ENCODE measurements at regions not wholly inside any gene's neighbourhood (a gene's known extent, or its start where the extent isn't known, plus 50 kb on each side); places are given as distances from the start of the nearest gene placed in this dataset.

DNA sequence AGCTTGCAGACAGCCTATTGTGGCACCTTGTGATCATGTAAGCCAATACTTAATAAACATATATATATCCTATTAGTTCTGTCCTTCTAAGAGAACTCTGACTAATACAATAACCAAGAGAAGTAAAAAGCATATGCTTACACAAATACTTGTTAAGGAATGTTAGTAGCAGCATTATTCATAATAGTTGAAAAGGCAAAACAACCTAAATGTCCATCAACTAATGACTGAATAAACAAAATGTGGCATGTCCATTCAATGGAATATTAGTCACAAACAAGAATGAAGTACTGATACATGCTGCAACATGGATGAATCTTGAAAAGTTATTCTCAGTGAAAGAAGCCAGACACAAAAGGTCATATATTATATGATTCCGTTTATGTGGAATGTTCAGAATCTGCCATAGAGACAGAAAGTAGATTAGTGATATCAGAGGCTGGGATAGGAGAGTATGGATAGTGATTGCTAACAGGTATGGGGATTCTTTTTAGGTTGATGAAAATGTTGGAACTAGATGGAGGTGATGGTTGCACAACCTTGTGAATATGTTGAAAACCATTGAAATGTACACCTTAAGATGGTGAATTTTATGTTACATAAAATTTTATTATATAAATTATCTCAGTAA is 112.5 kb upstream of the UNC5B start:
- TF ChIP-seq, protein P1, sequence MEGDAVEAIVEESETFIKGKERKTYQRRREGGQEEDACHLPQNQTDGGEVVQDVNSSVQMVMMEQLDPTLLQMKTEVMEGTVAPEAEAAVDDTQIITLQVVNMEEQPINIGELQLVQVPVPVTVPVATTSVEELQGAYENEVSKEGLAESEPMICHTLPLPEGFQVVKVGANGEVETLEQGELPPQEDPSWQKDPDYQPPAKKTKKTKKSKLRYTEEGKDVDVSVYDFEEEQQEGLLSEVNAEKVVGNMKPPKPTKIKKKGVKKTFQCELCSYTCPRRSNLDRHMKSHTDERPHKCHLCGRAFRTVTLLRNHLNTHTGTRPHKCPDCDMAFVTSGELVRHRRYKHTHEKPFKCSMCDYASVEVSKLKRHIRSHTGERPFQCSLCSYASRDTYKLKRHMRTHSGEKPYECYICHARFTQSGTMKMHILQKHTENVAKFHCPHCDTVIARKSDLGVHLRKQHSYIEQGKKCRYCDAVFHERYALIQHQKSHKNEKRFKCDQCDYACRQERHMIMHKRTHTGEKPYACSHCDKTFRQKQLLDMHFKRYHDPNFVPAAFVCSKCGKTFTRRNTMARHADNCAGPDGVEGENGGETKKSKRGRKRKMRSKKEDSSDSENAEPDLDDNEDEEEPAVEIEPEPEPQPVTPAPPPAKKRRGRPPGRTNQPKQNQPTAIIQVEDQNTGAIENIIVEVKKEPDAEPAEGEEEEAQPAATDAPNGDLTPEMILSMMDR (IDR thresholded peaks at IDR 0.05): no peak
- no peak for TF ChIP-seq POLR2AphosphoS5 (IDR thresholded peaks at IDR 0.05; ENCODE audit: low read depth, low read length)
- no peak for TF ChIP-seq TCF7L2 (IDR thresholded peaks at IDR 0.05; ENCODE audit: low read depth, low read length)
- no peak for TF ChIP-seq SIN3A (IDR thresholded peaks at IDR 0.05; ENCODE audit: borderline replicate concordance, insufficient read depth, low read depth, low read length)
- TF ChIP-seq, protein P2, sequence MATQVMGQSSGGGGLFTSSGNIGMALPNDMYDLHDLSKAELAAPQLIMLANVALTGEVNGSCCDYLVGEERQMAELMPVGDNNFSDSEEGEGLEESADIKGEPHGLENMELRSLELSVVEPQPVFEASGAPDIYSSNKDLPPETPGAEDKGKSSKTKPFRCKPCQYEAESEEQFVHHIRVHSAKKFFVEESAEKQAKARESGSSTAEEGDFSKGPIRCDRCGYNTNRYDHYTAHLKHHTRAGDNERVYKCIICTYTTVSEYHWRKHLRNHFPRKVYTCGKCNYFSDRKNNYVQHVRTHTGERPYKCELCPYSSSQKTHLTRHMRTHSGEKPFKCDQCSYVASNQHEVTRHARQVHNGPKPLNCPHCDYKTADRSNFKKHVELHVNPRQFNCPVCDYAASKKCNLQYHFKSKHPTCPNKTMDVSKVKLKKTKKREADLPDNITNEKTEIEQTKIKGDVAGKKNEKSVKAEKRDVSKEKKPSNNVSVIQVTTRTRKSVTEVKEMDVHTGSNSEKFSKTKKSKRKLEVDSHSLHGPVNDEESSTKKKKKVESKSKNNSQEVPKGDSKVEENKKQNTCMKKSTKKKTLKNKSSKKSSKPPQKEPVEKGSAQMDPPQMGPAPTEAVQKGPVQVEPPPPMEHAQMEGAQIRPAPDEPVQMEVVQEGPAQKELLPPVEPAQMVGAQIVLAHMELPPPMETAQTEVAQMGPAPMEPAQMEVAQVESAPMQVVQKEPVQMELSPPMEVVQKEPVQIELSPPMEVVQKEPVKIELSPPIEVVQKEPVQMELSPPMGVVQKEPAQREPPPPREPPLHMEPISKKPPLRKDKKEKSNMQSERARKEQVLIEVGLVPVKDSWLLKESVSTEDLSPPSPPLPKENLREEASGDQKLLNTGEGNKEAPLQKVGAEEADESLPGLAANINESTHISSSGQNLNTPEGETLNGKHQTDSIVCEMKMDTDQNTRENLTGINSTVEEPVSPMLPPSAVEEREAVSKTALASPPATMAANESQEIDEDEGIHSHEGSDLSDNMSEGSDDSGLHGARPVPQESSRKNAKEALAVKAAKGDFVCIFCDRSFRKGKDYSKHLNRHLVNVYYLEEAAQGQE (IDR thresholded peaks at IDR 0.05; ENCODE audit: insufficient read depth in 1 of 2, low read depth in 2 of 2, low read length in 1 of 2): no peak

All from Panc1 (cell line).